HG03469 (cell line): ENCODE measurements at regions not wholly inside any gene's neighbourhood (a gene's known extent, or its start where the extent isn't known, plus 50 kb on each side); places are given as distances from the start of the nearest gene placed in this dataset.

Experiments used
- ATAC-seq: cut with Tn5 transposase; IDR thresholded peaks from one replicate; pipeline ENCODE4 v1.9.1; 2021; ENCODE audit warnings: mild to moderate bottlenecking, moderate library complexity, moderate number of reproducible peaks; ENCODE audit not compliant: unreplicated experiment

DNA sequence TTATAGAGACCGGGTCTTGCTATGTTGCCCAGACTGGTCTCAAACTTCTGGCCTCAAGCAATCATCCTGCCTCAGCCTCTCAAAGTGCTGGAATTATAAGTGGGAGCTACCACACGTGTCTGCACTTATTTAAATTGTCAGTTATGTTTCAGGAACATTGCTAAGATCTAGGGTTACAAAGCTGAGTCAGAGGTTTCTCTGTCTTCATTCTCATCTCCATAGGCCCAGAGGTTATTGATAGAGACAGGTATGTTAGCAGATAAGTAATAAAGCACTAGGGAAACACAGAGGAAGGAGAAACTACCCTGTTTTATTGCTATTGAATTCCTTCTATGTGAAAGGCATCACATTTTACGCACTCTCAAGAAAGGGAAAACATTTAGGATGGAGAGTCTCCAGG is 214.1 kb downstream of the REEP3 start:
- ATAC-seq: no peak

DNA sequence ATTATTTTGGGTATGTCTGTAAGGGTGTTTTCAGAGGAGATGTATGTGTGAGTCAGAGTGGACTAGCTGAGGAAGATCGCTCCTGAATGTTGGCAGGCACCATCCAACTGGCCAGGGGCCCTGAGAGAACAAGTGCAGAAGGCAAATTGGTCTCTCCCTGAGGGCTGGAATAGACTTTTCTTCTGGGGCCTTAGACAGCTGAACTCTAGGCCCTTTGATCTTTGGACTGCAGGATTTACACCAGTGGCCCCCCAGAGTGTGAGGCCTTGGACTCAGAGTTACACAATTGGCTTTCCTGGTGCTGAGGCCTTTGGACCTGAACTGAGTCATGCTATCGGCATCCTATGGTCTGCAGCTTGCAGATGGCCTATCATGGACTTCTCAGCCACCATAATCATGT is 217.2 kb downstream of the REEP3 start:
- no peak for ATAC-seq

DNA sequence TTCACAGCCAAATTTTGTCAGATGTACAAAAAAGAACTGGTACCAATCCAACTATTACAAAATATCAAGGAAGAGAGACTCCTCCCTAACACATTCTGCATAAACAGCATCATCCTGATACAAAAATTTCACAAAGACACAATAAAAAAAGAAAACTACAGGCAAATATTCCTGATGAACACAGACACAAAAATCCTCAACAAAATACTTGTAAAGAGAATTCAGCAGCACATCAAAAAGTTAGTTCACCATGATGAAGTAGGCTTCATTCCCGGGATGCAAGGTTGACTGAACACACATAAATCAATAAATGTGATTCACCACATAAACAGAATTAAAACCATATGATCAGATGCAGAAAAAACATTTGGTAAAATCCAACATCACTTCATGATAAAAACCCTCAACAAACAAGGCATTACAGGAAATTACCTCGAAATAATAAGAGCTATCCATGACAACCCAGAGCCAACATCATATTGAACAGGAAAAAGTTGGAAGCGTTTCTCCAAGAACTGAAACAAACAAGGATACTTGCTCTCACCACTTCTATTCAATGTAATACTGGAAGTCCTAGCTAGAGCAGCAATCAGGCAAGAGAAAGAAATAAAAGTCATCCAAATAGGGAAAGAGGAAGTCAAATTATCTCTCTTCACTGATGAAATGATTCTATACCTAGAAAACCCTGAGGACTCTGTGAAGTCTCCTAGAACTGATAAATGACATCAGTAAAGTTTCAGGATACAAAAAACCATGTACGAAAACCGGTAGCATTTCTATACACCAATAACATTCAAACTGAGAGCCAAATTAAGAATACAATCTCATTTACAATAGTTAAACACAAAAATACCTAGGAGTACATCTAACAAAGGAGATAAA is 223.1 kb downstream of the REEP3 start:
- no peak for ATAC-seq

DNA sequence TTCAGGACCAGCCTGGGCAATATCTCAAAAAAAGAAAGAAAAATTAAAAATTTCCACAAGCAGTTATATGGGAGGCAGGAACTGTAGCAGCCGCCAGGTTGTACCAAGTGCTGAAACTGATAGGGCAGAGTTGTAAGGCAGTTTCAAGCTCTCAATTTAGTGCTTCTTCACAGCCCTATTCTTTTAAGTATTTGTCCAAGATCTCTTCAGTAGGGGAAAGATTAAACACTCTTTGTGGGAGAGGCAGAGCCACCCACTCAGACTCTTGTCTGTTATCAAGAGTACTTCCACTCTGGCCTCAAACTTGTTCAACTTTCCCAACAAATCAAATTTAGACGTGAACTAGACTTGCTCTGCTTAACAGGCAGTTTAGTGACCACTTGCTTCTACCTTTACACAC is 228.7 kb downstream of the REEP3 start:
- no peak for ATAC-seq

GRCh38 chr10:63751836-63752235 is 230.6 kb downstream of the REEP3 start:
- ATAC-seq: no peak

- no peak for ATAC-seq
Measured at GRCh38 chr10:63752318-63752717, 231.1 kb downstream of the REEP3 start.

- no peak for ATAC-seq
Measured at GRCh38 chr10:63753808-63754207, 232.6 kb downstream of the REEP3 start.

- no peak for ATAC-seq
Measured at GRCh38 chr10:63755441-63755840, 234.2 kb downstream of the REEP3 start.

GRCh38 chr10:63757067-63757466 is 235.9 kb downstream of the REEP3 start:
- no peak for ATAC-seq

DNA sequence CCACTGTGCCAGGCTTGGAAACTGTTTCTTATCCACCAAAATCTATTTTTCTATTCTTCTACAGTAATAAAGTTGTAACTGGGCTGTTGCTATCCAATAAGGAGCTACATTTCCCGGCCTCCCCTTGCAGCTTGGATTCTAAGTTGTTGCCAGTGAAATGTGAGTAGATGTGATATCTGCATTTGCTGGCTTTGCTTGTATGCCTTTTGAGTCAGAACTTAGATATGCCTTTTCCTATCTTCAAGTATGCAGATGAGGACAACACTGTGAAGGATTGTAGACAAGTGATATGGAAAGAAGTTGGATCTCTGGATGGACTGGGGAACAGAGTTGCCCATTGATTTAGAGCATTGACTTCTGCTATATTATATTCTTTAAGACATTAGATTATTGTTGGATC is 236.9 kb downstream of the REEP3 start:
- no peak for ATAC-seq

GRCh38 chr10:63759335-63759734 is 238.1 kb downstream of the REEP3 start:
- no peak for ATAC-seq

DNA sequence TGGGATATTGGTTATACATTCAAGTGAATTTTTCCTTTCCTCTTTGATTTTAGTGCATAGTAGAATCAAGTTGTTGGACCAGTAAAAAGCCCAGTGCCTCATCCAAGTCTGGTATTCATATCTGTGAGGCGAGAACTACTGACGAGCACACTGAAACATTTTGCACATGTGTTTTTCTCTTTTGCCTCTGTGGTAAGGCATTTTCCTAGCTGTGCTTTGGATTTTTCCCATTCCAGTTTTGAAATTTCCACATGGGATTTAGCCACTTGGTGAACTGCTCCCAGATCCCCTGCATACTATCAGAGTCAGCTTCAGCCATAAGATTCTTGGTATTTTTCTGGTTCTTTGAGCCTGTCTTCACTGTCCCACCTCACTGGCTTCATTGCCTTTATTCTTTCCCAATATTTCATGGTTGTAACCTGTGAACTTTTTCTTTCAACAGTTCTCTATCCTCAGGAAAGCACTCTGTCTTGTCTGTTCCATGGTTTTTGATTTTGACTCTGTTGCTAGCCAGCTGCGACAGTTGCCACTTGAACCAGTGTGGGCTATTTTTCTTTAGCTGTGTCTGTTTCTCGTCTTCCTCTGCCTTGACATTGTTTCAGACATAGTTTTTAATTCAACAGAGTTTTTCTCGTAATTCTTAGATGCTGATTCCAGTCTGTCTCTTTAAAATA is 239.0 kb downstream of the REEP3 start:
- ATAC-seq: no peak

DNA sequence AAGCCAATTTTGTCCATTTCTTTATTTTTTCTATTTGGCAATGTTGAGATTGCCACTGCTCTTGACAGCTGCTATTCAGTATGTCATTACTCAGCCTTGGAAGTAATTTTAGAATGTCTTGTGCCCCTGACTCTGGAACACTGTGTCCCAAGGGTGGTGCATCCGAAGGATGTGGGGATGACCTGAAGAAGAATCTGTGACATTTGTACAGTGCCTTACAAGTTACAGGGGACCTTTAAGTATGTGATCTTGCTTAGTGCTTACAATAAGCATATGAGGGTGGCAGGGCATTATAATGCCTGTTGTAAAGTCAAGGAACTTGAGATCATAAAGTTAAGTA is 239.5 kb downstream of the REEP3 start:
- ATAC-seq: no peak

- no peak for ATAC-seq
Measured at GRCh38 chr10:63761243-63761642, 240.0 kb downstream of the REEP3 start.

DNA sequence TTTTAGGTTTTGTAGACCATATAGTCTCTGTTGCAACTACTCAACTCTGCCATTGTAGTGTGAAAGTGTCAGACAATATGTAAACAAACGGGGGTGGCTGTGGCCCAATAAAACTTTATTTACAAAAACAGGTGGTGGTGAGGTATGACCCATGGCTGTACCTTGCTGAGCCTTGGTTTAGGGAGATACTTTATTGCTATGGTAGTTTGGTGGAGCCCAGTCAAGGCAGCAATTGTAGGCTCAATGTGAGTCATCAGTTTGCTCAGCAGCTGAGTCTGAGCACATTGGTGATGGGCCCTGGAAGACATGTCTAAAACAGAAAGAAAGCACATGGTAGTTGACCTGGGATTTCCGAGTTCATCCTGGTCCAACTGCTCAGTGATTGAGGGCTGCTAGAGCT is 242.5 kb downstream of the REEP3 start:
- no peak for ATAC-seq

DNA sequence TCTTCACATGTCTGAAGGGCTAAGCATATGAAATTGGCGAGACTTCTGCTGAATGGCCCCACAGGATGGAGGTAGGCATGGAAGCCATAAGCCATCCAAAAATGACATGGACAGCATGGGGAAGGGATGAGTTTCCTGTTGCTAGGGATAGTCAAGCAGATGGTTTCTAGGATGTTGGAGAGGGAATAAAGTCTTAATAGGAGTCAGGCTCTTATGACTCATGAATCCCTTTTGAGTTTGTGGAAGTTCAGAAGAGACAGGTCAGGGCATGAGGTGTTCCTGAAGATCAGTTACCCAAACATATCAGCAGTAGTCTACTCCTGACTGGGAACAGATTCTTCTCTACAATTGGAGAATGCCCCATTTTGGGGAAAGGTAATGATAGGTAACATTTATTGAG is 243.9 kb downstream of the REEP3 start:
- ATAC-seq: no peak

DNA sequence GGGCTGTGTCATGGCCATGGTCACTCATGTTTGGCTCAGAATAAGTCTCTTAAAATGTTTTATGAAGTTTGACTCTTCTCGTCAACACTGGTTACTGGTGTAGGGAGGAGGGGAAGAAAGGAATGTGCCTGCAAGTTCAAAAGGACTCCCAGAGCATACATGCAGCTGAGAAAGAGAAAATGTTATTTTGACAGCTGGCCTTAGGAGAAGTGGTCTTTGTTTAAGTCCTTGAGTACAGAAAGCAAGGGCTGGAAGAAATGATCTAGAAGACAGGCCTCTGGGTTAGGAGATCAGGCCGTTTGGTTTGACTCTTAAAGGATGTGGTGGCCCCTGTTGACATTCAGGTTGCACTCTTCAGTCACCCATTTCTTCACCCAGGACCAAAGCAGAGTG is 245.5 kb downstream of the REEP3 start:
- ATAC-seq: no peak

DNA sequence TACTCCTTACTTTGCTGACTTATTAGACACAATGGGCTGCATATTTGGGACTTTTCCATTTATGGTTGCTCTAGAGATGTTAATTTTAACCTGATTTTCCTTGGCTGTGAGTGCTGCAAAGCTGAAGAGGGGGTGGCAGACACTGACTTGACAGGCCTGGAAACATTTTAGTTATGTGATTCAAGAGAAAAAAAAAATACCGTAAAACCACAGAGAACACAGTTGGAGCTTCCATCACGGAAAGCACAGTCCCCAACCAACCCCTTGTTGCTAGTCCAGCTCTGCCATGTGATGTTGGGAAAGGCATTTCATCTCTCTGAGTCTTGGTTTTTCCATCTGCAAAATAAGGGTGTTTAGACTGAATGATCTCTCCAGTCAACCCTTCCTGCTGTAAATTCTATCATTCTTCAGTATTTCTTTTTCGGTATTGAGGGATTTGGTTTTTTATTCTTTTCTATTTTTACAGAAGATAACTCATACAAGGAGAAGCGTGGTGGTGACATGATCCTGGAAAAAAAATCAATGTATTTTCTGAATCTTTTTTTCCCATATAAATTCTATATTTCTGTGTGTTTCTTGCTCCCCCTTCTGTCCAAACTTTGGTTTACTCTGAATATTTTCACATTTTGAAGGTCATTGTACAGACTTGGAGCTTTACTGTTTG is 246.1 kb downstream of the REEP3 start:
- ATAC-seq: no peak

GRCh38 chr10:63769367-63769766 is 248.2 kb downstream of the REEP3 start:
- no peak for ATAC-seq

DNA sequence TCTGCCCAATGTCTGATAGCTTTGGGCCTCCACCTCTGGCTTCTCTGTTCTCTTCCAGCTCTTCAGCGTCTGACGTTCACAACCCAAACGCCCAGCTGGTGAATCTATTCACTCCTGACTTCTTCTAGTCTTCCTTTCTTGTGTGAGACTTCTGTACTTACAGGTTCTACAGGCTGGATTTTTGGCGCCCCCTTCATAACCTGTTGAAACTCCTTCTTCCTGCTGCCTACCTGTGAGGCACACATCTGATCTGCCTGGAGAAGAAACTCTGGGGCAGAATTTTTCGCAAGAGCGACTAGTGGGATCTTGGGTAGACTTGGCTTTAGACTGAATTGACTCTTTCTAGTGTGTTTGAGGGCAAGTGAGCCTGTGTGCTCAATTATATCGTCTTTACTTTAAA is 249.3 kb downstream of the REEP3 start:
- ATAC-seq: no peak

GRCh38 chr10:63772491-63772890 is 251.3 kb downstream of the REEP3 start:
- ATAC-seq: no peak

DNA sequence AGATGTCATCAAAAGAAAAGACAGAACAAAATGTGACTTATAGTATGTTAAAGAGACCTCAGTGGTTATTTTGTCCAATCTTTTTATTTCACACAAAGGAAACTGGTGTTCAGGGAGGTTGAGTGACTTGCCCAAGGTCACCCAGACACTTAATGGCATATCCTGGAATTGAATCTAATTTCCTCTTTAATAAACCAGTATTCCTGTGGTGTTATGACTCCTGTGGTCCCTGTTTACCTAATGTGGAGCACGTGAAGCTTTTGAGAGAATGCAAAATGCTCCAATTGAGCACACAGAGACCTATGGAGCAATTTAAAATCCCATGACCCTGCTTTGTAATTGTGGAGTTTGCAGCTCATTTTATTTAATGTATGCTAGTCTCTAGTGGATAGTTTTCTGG is 251.9 kb downstream of the REEP3 start:
- no peak for ATAC-seq
